GM12891 (cell line): ENCODE measurements at regions not wholly inside any gene's neighbourhood (a gene's known extent, or its start where the extent isn't known, plus 50 kb on each side); places are given as distances from the start of the nearest gene placed in this dataset.

ENCODE experiments used
- PAX5 ChIP-seq: IDR thresholded peaks from 2 replicates; pipeline ENCODE4 v1.6.1; 2011; ENCODE audit warnings: low read length, moderate library complexity, mild to moderate bottlenecking; ENCODE audit not compliant: insufficient read depth, severe bottlenecking
- POLR2A ChIP-seq: IDR thresholded peaks from 2 replicates; pipeline ENCODE4 v1.6.1; 2011; ENCODE audit warnings: low read depth, low read length, control low read depth
- POLR2AphosphoS5 ChIP-seq: IDR thresholded peaks from 2 replicates; pipeline ENCODE4 v1.6.1; 2011; ENCODE audit warnings: low read depth, low read length, control low read depth
- POU2F2 ChIP-seq: IDR thresholded peaks from 2 replicates; pipeline ENCODE4 v1.6.1; 2011; ENCODE audit warnings: low read depth, mild to moderate bottlenecking, control low read depth, low read length, moderate library complexity

- TF ChIP-seq POLR2A (no peak), POU2F2 (no peak), PAX5 (no peak), POLR2AphosphoS5 (no peak)
These were observed 270.2 kb upstream of the RASA1 start for GRCh38 chr5:86997516-86997915.
